ENCODE measurements at regions not wholly inside any gene's neighbourhood (a gene's known extent, or its start where the extent isn't known, plus 50 kb on each side); places are given as distances from the start of the nearest gene placed in this dataset.

GRCh38 chr22:47658182-47658581, 895.7 kb downstream of the TBC1D22A start:
- 79 to 89% (median 86%) methylated on average over 4 to 5 of the region's 5 CpGs for WGBS, 4 donors
- no peak overlapping the region for H3K4me3 ChIP-seq
- TF ChIP-seq, protein P1, sequence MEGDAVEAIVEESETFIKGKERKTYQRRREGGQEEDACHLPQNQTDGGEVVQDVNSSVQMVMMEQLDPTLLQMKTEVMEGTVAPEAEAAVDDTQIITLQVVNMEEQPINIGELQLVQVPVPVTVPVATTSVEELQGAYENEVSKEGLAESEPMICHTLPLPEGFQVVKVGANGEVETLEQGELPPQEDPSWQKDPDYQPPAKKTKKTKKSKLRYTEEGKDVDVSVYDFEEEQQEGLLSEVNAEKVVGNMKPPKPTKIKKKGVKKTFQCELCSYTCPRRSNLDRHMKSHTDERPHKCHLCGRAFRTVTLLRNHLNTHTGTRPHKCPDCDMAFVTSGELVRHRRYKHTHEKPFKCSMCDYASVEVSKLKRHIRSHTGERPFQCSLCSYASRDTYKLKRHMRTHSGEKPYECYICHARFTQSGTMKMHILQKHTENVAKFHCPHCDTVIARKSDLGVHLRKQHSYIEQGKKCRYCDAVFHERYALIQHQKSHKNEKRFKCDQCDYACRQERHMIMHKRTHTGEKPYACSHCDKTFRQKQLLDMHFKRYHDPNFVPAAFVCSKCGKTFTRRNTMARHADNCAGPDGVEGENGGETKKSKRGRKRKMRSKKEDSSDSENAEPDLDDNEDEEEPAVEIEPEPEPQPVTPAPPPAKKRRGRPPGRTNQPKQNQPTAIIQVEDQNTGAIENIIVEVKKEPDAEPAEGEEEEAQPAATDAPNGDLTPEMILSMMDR (IDR thresholded peaks at IDR 0.05), result no peak
- TF ChIP-seq POLR2A (IDR thresholded peaks at IDR 0.05), result no peak
- H3K36me3 ChIP-seq (replicated peaks in 1 of 2), result no peaks in the 10 kb centered on the region
- no peak for DNase-seq
- H3K27ac ChIP-seq, result no peak overlapping the region
- no peaks in the 10 kb centered on the region for H3K27me3 ChIP-seq
- intact Hi-C loops (cut with DNase I), result no loop called here
- H3K9me3 ChIP-seq (replicated peaks in 1 of 3), result no peaks in the 10 kb centered on the region
- no peaks in the 10 kb centered on the region for H3K4me1 ChIP-seq (replicated peaks in 1 of 2)

DNA sequence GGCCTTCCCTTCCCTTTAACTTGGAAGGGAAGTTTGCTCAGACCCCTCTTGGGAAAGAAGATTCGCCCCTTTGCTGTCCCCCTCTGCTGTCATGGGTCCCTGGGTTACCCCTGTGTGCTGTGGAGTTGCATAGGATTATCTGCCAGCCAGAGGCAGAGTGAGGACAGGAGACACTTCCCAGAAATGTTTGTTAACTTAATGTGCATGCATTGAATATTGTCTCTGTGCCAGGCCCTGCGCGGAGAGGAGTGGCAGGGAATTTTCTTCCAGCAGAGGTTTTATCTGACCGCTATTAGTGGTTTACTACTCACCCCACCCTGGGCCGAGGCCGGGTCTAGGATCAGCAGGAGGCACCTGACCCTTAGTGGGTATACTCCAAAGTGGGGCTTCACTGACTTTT, 894.8 kb downstream of the TBC1D22A start:
- no peaks in the 10 kb centered on the region for H3K4me1 ChIP-seq (replicated peaks in 1 of 2)
- TF ChIP-seq, protein P1 (IDR thresholded peaks at IDR 0.05), result no peak
- no peak for TF ChIP-seq POLR2A (IDR thresholded peaks at IDR 0.05)
- H3K36me3 ChIP-seq (replicated peaks in 1 of 2), result no peaks in the 10 kb centered on the region
- no peak overlapping the region for H3K27ac ChIP-seq
- WGBS, 4 donors, result 63 to 75% (median 67%) methylated on average over 6 of the region's 6 CpGs
- H3K9me3 ChIP-seq (replicated peaks in 1 of 3), result no peaks in the 10 kb centered on the region
- no peak for DNase-seq
- no peaks in the 10 kb centered on the region for H3K27me3 ChIP-seq
- no peak overlapping the region for H3K4me3 ChIP-seq
- intact Hi-C loops (cut with DNase I), result no loop called here

GRCh38 chr22:47656806-47657205, 894.4 kb downstream of the TBC1D22A start:
- Histone ChIP-seq H3K36me3 (replicated peaks in 1 of 2) (no peaks in the 10 kb centered on the region), H3K27ac (no peak overlapping the region), H3K9me3 (replicated peaks in 1 of 3) (no peaks in the 10 kb centered on the region), H3K27me3 (no peaks in the 10 kb centered on the region), H3K4me1 (replicated peaks in 1 of 2) (no peaks in the 10 kb centered on the region), H3K4me3 (no peak overlapping the region)
- DNase-seq, result no peak
- TF ChIP-seq, protein P1 (IDR thresholded peaks at IDR 0.05), result no peak
- TF ChIP-seq POLR2A (IDR thresholded peaks at IDR 0.05), result no peak
- WGBS, 4 donors, result 79 to 83% (median 81%) methylated on average over 8 of the region's 8 CpGs
- intact Hi-C loops (cut with DNase I), result no loop called here

DNA sequence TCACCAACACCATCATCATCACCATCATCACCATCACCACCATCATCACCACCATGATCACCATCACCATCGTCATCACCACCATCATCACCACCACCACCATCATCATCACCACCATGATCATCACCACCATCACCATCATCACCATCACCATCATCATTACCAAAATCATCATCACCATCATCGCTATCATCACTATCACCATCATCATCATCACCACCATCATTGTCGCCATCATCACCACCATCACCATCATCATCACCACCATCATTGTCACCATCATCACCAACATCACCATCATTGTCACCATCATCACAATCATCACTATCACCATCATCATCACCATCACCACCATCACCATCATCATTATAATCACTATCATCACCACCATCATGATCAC, 893.5 kb downstream of the TBC1D22A start:
- Histone ChIP-seq H3K9me3 (replicated peaks in 1 of 3) (no peaks in the 10 kb centered on the region), H3K27me3 (no peaks in the 10 kb centered on the region), H3K4me1 (replicated peaks in 1 of 2) (no peaks in the 10 kb centered on the region), H3K27ac (no peak overlapping the region), H3K36me3 (replicated peaks in 1 of 2) (no peaks in the 10 kb centered on the region), H3K4me3 (no peak overlapping the region)
- DNase-seq, result no peak
- WGBS, 4 donors, result 61 to 68% (median 62%) methylated on average over 3 of the region's 3 CpGs
- intact Hi-C loops (cut with DNase I), result no loop called here
- TF ChIP-seq, protein P1 (IDR thresholded peaks at IDR 0.05), result no peak
- TF ChIP-seq POLR2A (IDR thresholded peaks at IDR 0.05), result no peak

Data from adrenal gland (tissue), 9 donors.